Body of pancreas (tissue), 4 donors: ENCODE measurements at regions not wholly inside any gene's neighbourhood (a gene's known extent, or its start where the extent isn't known, plus 50 kb on each side); places are given as distances from the start of the nearest gene placed in this dataset.

ENCODE experiments used
- POLR2A ChIP-seq, 3 donors: fragments of 450-650 bp; IDR thresholded peaks; one replicate each; pipeline ENCODE4 v1.6.1; 2016; ENCODE audit warnings: antibody characterized with exemption in 3 of 3, mild to moderate bottlenecking in 2 of 3
- TF ChIP-seq, protein P1 (sequence below), 7 experiments: fragments of 450-650 bp in 4 of 7; fragments of 200-600 bp in 3 of 7; sonication (generic) in 3 of 7; IDR thresholded peaks; one replicate each; pipeline ENCODE4 v1.5.1; 2016 to 2019; ENCODE audit warnings: antibody characterized with exemption in 7 of 7

DNA sequence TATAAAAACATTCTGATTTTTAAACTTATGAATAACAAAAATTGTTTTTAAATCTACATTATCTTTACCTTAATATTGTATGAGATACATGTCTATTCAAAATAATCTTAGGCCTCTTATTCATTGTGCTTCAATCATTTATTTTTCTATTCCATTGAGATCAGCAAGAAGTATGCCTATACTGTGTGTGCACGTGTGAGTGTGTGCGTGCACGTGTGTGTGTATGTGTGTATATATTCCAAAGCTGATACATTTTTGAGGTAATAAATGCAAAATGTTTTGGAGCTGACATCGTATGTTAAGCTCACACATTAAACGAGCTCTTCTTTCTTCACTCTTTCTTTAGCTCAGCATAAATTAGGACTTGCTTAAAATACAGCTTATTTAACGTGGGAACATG is 1701.2 kb upstream of the PCDH10 start:
- TF ChIP-seq POLR2A (IDR thresholded peaks at IDR 0.05), result no peak
- TF ChIP-seq, protein P1, sequence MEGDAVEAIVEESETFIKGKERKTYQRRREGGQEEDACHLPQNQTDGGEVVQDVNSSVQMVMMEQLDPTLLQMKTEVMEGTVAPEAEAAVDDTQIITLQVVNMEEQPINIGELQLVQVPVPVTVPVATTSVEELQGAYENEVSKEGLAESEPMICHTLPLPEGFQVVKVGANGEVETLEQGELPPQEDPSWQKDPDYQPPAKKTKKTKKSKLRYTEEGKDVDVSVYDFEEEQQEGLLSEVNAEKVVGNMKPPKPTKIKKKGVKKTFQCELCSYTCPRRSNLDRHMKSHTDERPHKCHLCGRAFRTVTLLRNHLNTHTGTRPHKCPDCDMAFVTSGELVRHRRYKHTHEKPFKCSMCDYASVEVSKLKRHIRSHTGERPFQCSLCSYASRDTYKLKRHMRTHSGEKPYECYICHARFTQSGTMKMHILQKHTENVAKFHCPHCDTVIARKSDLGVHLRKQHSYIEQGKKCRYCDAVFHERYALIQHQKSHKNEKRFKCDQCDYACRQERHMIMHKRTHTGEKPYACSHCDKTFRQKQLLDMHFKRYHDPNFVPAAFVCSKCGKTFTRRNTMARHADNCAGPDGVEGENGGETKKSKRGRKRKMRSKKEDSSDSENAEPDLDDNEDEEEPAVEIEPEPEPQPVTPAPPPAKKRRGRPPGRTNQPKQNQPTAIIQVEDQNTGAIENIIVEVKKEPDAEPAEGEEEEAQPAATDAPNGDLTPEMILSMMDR (IDR thresholded peaks at IDR 0.05), result no peak
